ENCODE measurements at regions not wholly inside any gene's neighbourhood (a gene's known extent, or its start where the extent isn't known, plus 50 kb on each side); places are given as distances from the start of the nearest gene placed in this dataset.
"Not testable (repeated sequence)": the region's sequence is repeated elsewhere in the genome, so short reads cannot be mapped to it uniquely, and the experiment has no call there.

DNA sequence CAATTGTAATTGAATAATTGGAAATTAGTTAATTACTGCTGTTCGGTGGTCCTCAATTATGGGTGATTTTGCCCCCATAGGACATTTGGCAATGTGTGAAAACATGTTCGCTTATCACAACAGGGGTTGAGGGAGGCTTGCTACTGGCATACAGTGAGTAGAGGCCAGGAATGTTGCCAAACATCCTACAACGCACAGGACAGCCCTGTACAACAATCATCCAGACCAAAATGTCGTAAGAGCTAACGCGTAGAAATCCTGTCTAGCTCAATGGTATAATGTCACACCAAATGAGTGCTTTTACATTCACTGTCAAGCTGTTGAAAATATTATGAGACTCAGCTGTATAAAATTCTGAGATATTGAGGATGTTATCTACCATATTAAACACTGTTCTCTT lies 464.4 kb upstream of the TUSC1 start:
- no peak for DNase-seq

DNA sequence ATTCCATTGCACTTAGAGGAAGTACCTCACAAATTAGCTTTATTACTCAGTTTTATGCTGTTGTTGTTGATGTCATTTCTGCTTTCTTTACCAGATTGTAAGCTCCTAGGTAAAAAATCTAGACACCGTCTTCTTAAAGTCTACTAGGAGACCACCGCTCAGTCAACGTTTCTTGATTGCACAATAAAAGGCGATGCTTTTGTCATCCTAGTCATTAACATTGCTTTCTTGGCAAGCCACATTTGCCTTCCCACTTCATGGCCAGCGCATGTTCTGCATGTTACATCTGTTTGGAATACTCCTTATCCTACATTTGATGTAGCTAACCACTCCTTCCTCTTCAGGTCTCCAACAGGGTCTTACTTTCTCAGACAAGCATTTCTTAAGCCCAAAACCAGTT lies 464.0 kb upstream of the TUSC1 start:
- DNase-seq, result no peak

DNA sequence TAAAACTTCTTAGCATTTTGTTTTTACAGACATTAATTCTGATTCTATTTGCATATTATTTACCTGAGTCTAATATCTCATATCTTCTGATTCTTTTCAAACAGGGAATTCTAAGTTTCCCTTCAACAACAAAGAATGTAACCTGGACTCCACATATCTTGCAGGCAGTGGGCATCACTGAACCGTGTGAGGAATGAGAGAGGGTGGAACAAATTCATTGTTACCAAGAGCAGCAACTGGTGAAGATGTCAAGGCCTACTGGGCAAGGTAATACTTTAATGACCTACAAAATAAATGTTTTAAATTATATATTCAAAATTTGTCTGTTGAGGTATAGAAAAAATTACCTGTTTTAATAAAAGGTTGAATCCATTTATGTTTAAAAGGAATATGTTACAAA lies 455.3 kb upstream of the TUSC1 start:
- DNase-seq, result no peak

DNA sequence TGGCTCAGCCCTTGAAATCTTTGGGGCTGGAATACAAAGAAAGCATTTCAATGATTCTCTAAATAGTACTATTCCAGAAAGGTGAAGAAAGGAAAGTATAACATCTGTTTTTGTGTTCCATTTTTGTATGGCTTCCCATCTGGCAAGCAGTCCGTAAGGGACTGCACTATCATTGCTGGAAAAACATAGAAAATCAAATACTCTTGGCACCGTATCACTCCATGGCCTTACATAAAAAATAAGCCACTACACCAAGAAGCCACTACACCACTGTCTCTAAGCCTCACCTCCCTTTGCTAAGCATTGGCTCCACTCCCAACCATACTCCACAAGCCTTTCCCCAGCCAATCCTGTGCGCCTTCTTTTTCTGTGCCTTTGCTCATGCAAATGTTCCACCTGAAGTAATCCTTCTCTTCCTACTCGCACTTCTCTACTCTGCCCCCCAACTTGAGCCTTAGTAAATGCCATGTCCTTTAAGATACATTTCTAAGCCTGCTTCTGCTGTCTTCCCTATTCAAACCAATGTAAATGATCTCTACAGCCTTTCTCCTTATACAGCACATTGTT lies 454.6 kb upstream of the TUSC1 start:
- DNase-seq, result no peak

DNA sequence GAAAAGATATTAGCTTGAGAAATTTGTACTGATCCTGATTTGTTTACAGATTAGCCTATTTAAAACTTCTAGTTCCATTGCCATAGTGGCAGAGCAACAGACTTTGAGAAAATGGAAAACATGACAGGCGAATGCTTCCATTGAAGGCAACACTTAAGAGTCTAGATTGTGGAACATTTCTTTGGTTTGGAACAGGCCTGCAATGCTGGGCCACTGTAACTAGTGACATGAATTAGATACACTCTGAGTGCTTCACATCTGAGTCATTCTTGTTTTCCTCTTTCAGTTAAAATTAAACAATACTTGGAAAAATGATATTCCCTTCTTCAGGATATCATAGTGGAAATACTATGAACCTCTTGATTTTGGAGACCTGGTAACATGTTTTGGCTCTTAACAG lies 453.6 kb upstream of the TUSC1 start:
- DNase-seq, result no peak

DNA sequence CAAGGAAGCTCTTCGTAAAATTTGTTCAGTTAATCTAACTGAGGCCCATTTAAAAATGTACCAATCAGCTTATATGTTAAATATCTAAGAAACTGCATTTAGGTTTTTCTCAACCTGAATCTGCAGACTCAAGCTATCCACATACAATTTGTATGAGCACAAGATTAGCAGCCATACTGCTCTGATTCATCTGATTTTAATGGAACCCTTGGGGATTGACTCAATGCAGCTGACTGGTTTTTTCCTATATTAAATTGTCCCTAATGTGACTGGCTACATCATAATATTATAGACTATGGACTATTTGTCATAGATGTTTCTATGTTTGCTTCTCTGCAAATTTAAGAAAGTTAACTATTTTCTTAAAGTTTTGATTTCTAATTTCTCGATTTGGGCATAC lies 451.0 kb upstream of the TUSC1 start:
- DNase-seq, result no peak

DNA sequence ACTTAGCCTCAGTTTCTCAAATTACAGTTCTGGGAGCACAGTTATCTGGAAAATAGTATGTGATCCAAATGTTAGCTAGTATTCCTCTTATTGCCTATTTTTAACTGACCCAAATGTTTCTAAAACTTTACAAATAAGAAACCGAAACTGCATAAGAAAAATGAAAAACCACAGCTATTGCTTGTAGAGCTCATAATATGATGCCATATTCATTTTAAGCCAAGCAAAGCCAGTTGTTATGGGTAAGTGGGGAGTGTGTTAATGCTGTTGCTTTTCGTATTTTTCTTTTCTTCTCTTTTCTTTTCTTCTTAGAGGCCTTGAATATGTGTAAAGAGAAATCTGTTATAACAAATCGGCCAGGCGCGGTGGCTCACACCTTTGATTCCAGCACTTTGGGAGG lies 447.4 kb upstream of the TUSC1 start:
- no peak for DNase-seq

DNA sequence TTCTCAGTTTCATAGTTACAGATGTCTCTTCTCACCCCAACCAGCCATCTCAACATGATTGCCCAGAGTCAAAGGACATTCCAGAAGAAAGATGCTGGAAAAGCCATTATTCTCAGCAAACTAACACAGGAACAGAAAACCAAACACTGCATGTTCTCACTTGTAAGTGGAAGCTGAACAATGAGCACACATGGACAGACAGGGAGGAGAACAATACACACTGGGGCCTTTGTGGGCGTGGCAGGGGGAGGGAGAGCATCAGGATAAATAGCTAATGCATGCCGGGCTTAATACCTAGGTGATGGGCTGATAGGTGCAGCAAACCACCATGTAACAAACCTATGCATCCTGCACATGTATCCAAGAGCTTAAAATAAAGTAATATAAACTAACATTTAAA lies 437.8 kb upstream of the TUSC1 start:
- not testable (repeated sequence) for DNase-seq

DNA sequence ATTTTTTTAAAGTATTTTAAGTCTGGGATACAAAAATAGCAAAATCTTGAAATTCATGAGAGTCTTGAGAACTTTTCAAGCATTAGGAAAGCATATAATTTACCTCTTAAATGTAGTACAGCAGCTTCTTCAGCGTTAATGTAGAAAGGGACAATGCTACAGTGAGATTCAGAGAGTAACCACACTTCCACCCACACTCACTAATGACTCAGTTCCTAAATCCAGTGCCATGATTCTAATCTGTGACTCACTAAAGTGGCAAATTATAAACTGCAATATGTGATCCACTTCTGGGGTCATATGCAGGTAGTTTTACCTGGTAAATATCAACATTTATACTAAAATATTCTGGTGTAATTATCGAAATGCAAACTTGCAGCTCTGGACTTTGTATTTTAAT lies 434.5 kb upstream of the TUSC1 start:
- no peak for DNase-seq

DNA sequence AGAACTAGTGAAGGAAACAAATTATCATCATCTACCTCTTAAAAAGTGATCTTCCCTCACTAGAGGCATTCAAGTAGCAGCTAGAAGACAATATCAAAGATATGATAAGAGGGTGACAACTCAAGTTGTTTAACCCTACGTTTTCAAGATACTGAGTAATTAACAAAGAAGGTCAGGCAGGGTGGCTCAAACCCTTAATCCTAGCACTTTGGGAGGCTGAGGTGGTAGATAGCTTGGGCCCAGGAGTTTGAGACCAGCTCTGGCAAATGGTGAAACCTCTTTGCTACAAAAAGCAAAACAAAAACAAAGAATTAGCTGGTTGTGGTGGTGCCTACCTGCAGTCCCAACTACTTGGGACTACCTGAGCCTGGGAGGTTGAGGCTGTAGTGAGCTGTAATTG lies 408.2 kb upstream of the TUSC1 start:
- no peak for DNase-seq

DNA sequence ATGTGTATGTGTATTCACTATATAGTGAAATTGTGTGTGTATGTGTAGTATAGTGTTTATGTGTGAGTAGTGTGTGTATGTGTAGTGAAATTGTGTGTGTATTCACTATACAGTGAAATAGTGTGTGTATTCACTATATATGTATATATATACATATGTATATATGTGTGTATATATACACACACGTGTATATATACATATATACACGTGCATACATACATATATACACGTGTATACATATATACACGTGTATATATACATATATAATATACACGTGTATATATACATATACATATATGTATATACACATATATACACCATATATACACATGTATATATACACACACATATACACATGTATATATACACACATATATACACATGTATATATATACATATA lies 403.6 kb upstream of the TUSC1 start:
- no peak for DNase-seq

DNA sequence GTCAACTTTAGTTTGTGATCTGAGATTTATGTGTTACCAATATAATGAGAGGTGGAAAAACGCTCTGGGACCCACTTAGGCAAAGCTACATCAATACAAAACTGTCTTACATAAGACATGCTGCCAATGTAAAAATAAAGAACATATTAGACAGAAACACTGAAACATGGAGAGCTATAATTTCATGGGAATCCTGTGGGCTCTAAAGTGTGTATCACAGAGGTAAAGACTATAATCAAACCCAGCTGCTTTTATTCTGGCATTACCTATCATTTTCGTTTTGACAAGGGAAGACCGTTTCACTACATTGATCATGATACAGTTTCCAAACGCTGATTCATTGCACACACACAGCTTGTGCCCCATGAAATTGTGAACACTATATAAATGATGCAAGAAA lies 400.5 kb upstream of the TUSC1 start:
- no peak for DNase-seq

DNA sequence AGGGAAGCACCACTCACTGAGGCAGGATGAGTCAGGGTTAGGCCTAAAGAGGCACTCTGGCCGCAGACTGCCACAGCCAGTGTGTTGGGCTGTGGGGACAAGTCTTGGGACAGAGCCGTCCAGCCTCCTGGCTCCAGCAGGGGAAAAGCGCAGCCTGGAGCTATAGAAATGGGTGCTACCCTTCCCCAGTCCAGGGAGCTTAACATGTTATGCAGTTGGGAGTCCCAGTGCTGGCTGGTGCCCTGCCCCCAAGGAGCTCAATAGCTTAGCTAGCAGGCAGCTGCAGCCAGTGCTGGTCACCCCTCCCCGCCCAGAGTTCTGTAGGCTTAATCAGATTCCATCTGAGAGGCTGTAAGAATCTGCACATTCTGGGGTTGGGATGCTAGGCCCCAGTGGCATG lies 399.6 kb upstream of the TUSC1 start:
- DNase-seq, result no peak

DNA sequence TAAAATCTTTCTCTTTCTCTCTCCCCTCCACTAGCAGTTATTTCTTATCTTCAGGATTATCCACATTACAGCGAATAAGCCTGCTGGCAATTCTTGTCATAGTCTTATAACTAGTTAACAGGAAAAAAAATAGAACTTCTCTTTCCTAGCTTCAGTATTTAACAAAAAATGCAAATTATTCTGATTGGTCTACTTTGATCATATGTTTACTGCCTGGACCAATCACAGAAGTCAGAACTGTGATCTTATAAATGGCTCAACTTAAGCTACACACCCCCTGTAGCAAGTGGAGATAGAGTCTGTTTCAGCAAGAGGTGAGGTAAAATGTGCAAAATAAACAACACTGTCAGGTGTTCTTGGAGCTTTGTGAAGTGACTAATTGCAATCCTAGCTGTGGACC lies 389.4 kb upstream of the TUSC1 start:
- no peak for DNase-seq

DNA sequence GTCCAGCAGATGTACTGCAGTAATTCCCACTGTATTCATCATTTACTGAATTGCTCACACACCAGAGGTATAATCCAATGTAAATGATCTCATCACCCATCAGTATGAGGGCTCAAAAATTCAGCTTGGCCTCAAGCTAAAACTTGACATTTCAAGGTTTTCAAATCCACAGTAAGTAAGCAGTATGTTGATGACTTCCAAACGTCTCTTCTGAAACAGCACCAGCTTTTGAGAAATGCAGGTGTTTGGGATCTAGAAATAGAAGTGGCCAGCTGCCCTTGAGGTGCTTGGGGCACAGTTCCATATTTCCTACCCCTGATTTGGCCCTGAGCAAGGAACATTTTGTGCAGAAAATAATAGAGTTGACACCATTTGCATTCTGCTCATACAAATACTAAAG lies 388.0 kb upstream of the TUSC1 start:
- DNase-seq, result no peak

DNA sequence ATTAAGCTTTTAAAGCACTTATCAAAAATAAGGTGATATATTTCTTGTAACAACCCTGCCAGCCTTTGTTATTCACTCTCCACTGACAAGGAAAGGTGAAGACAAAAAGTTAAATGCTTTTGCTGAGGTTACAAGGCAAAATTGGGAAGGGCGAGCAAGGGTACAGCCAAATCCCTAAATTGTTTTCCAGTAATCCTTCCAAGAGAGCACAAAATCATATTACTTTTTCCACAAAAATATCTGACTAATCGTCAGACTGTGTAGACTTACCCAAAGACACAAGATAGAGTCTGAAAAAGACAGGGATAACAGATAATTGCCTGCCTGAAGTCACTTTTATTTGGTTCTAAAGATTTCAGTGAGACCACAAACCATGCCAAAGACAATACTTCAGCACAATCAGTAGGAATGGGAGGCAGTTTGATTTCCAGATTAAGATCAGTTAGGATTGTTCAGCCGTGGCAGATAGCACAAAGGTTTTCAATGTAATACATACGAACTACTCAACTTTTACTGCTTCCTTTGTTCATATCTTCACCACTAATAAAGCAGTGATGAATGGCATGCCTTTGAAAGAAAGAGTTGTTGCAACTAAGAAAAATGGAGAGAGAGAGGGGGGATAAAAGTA lies 383.8 kb upstream of the TUSC1 start:
- DNase-seq, result no peak

DNA sequence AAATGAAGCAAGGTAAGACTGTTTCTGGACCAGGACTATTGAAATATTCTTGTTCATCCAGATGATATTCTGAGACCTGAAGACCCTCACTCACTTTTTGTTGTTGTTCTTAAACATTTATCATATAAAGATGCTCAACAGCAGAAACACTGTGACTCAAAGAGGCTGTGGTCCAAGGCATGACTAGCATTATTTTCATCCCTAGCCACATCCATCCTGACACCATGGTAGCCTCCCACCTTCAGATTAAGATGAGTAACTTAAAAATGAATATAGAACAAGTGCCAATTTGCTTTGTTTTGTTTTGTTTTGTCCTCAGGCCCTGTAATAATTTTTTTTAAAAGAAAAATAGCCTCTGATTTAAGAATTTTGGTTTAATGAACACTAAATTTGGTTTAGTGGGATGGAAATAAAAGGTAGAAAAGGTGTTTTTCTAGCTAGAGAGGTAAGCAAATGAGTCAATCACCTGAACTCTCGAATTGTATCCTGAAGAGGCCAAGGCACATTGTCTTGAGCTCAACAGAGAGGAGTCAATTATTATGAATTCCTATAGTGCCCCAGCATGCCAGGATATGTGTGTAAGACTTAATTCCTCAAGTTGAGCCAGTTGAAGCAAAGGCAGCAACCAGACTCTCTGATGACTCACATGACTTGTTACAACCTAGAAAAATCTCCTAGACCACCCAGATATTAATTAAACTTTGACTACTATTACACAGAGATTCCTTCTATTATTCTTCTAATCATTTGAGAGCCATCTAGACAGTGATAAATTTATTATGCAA lies 380.1 kb upstream of the TUSC1 start:
- no peak for DNase-seq

DNA sequence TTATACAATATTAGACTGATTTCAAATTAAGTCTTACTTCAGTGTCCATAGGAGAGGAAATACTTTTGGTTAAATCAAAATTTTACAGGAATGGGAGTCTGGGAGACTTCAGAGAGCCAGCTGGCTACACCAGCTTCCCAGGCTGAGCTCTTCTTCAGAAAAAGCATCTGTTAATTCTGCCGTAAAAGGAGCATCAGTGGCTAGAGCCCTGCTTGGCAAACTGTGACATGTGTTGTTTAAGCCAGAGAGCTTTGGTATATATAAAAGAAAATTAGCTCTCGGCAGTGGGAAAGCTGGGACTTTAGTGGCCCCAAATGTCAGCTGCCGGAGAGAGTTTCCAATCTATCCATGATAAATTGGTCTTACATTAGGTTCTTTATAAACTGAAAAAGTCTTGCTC lies 378.8 kb upstream of the TUSC1 start:
- no peak for DNase-seq

DNA sequence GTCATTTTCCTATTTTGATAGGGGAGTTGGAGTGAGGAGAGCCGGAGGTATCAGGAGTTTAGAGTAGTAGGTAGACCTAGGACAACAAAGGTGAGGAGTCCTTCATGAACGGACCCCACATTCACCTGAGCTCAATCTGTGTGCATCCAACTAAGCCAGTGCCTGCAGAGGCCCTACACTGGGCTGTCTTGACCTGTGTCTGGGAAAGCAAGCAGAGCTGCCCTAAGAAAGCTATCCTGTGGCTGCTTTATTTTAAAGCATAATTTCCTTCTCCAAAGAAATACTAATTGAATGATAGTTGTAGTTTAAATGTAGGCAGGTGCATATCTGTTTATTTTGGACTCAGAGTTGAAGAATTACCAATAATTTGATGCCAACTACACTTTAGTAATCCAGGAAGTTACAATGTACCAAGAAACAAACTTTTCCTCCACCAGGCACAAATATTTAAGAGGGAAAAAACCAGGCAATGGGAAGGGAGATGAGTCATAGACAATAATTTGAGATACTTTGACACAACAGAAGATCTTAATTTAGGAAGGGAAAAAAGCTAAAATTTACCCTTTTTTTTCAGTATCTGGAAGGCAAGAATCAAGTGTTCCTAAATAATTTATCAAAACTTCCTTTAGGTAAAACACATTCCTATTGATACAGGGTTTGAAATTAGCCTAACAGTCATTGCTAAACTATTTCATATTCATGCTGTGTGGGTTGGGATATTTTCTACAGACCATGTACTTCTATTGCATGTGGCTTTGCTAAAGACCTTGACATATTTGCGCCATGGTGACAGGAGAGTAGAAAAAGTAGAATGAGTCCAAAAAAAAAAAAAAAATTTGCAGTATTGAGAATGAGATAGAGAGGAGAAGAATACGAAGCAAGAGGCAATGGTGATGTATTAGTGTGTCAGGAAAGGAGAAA lies 376.6 kb upstream of the TUSC1 start:
- DNase-seq, result no peak

DNA sequence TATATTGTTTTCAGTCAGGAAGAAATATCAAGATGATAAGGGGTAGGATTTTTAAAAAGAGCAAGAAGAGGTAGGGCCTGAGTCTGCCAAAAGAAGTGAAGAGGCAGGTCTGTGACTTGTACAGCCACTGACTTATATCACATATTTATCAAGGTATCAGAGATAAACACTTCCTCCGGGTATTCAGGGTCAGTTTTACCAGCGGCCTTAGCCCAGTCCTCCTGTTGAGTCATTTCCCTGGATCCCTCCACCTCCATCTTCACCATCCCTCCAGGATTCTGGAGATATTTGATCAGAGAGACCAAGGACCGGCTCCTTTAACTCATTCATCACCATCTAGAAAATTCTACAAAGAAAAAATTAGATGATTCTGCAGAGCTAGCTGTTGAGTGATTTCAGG lies 375.7 kb upstream of the TUSC1 start:
- no peak for DNase-seq

DNA sequence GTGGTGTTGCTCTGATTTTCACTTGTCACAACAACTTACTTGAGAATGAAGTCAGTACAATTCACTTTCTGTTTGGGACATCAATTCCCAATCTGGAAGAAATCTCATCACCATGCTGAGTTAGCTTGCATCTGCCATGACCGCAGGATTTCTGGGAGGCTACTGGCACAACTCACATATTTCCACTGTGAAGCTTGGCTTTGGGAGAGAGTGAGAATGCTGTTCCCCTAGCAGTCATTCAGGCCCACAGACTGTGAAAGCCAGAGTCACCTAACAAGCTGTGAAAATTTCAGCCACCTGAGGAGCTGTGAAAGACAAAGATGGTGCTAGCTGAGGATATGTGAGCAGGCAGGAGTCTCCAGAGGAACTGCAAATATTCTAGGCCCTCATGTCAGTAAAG lies 365.2 kb upstream of the TUSC1 start:
- no peak for DNase-seq

DNA sequence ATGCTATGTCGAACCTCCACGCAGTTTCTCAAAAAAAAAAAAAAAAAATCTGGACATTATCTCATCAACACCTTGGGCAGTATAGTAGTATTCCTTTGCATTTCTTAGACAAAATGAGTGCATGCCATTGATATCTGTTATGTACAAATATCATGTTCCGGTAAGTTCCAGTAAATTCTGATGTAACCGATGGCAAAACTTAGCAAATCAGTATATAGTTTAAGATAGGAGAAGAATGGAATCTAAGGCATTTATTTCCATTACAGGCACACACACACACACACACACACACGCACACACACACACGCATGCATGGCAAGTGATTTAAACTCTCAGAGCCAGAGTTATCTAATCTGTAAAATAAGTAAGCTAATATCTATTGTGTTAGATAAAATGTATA lies 356.5 kb upstream of the TUSC1 start:
- no peak for DNase-seq

DNA sequence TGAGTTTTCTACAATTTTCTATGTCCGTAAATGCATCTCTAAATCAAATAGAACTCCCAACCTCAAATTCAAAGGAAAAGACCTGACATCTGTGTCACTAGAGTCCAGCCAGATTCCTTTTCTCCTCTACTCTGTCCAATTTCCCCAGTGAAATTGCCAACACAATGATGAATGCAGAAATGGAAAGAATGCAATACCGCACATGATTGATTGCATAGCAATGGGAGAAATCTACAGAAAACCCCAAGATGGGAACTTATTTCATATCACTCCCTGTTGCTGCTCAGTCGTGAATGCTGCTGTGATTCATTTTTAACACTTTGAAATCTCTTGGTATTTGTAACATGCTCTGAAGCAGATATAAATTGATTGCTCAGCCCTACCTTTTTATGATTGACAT lies 355.1 kb upstream of the TUSC1 start:
- no peak for DNase-seq

All from SHP77 treated with DMSO at 0.1 percent for 48 hours (cell line).